Esophagus squamous epithelium (tissue), 5 donors: ENCODE measurements at regions not wholly inside any gene's neighbourhood (a gene's known extent, or its start where the extent isn't known, plus 50 kb on each side); places are given as distances from the start of the nearest gene placed in this dataset.

Source experiments
- DNase-seq: peaks from one replicate; lab custom pipeline; 2025; lab: John Stamatoyannopoulos, UW
- H3K27ac ChIP-seq, 4 donors: fragments of 200-600 bp; sonication (generic); one replicate each; pipeline ENCODE4 v1.5.1; 2016 to 2019; ENCODE audit warnings: mild to moderate bottlenecking in 1 of 4
- H3K27me3 ChIP-seq, 4 donors: fragments of 200-600 bp; sonication (generic); 1 replicate in 3 of 4; 2 replicates in 1 of 4; pipeline versions ENCODE4 v1.5.1 to v1.6.0; 2017 to 2021; ENCODE audit warnings: antibody characterized with exemption in 1 of 4
- H3K36me3 ChIP-seq, 3 donors: fragments of 200-600 bp; sonication (generic); one replicate each; pipeline ENCODE4 v1.5.1; 2016 to 2019
- H3K4me1 ChIP-seq, 3 donors: fragments of 200-600 bp; sonication (generic); one replicate each; pipeline ENCODE4 v1.5.1; 2017 to 2019
- H3K4me3 ChIP-seq, 4 donors: fragments of 200-600 bp; sonication (generic); 1 replicate in 3 of 4; 2 replicates in 1 of 4; pipeline ENCODE4 v1.5.1; 2016 to 2019; ENCODE audit warnings: mild to moderate bottlenecking in 2 of 4, moderate library complexity in 1 of 4
- H3K9me3 ChIP-seq, 3 donors: fragments of 200-600 bp; sonication (generic); one replicate each; pipeline ENCODE4 v1.5.1; 2016 to 2019
- CTCF ChIP-seq, 6 experiments: fragments of 450-650 bp in 4 of 6; fragments of 200-600 bp in 2 of 6; sonication (generic) in 2 of 6; IDR thresholded peaks; one replicate each; pipeline ENCODE4 v1.5.1; 2016 to 2019; ENCODE audit warnings: antibody characterized with exemption in 6 of 6, mild to moderate bottlenecking in 4 of 6, moderate library complexity in 4 of 6
- POLR2A ChIP-seq, 4 donors: fragments of 450-650 bp; IDR thresholded peaks; one replicate each; pipeline ENCODE4 v1.6.1; 2017; ENCODE audit warnings: antibody characterized with exemption in 4 of 4, mild to moderate bottlenecking in 4 of 4, moderate library complexity in 3 of 4
- whole genome bisulfite sequencing, 2 donors: methylation state at CpG; one replicate each; pipeline ENCODE4 v1.1.5; 2018; 5-methylcytosine and 5-hydroxymethylcytosine counted together
- intact Hi-C: fragments of 100-400 bp; cut with DNase I; formaldehyde crosslinking; loops from one replicate; pipeline ENCODE4 v1.15.0; 2022
- donor health status: DM: yes; HTN: yes; CAD: no.

GRCh38 chr11:133746663-133747306 is 98.5 kb downstream of the SPATA19 start:
- Histone ChIP-seq H3K27ac (no peak overlapping the region), H3K4me3 (no peak overlapping the region), H3K36me3 (no peaks in the 10 kb centered on the region), H3K9me3 (no peaks in the 10 kb centered on the region), H3K27me3 (peaks cover 0 to 6% (median 0%) of the 10 kb centered on the region in 4 donors), H3K4me1 (no peaks in the 10 kb centered on the region)
- WGBS, 2 donors = 71 to 73% methylated on average over 7 to 12 of the region's 18 CpGs
- DNase-seq = no peak
- no peak for TF ChIP-seq POLR2A (IDR thresholded peaks at IDR 0.05)
- no peak for TF ChIP-seq CTCF (IDR thresholded peaks at IDR 0.05)
- intact Hi-C loops = no loop called here

- peaks cover 0 to 6% (median 0%) of the 10 kb centered on the region in 4 donors for H3K27me3 ChIP-seq
- no peak overlapping the region for H3K27ac ChIP-seq
- H3K4me1 ChIP-seq = no peaks in the 10 kb centered on the region
- intact Hi-C loops = no loop called here
- H3K4me3 ChIP-seq = no peak overlapping the region
- DNase-seq = no peak
- WGBS, 2 donors = 56 to 57% methylated on average over 4 of the region's 4 CpGs
- no peaks in the 10 kb centered on the region for H3K36me3 ChIP-seq
- TF ChIP-seq CTCF (IDR thresholded peaks at IDR 0.05) = no peak
- TF ChIP-seq POLR2A (IDR thresholded peaks at IDR 0.05) = no peak
- no peaks in the 10 kb centered on the region for H3K9me3 ChIP-seq
These were observed 99.5 kb downstream of the SPATA19 start for GRCh38 chr11:133745791-133746190.

GRCh38 chr11:133742353-133742752 is 103.0 kb downstream of the SPATA19 start:
- intact Hi-C loops = no loop called here
- no peak overlapping the region for H3K4me3 ChIP-seq
- WGBS, 2 donors = 65 to 83% methylated on average over 3 of the region's 3 CpGs
- no peak for TF ChIP-seq POLR2A (IDR thresholded peaks at IDR 0.05)
- TF ChIP-seq CTCF (IDR thresholded peaks at IDR 0.05) = no peak
- no peaks in the 10 kb centered on the region for H3K36me3 ChIP-seq
- H3K9me3 ChIP-seq = no peaks in the 10 kb centered on the region
- H3K27ac ChIP-seq = no peak overlapping the region
- no peaks in the 10 kb centered on the region for H3K4me1 ChIP-seq
- peaks cover 0 to 6% (median 0%) of the 10 kb centered on the region in 4 donors for H3K27me3 ChIP-seq
- DNase-seq = no peak

DNA sequence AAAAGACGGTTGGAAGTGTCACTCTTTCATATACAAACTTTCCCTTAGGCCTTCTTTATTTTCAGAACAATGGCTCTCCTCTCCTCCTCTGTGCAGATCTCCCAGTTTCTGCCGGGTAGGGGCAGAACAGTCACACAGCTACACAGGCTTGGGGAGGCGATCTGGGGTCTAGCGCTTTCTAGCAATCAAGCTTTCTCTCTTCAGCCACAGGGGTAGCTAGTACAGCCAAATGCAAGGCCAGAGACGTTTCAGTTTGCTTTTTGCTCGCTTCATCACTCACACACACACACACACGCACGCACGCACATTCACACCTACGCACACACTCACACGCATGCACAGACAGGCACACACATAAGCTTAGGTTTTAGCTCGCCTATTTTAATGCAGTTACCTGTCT is 104.3 kb downstream of the SPATA19 start:
- TF ChIP-seq CTCF (IDR thresholded peaks at IDR 0.05) (no peak), POLR2A (IDR thresholded peaks at IDR 0.05) (no peak)
- WGBS, 2 donors = 47 to 52% methylated on average over 12 of the region's 12 CpGs
- H3K4me3 ChIP-seq = no peak overlapping the region
- H3K27me3 ChIP-seq = peaks cover 0 to 6% (median 0%) of the 10 kb centered on the region in 4 donors
- H3K27ac ChIP-seq = no peak overlapping the region
- H3K36me3 ChIP-seq = no peaks in the 10 kb centered on the region
- H3K9me3 ChIP-seq = no peaks in the 10 kb centered on the region
- DNase-seq = no peak
- intact Hi-C loops = no loop called here
- H3K4me1 ChIP-seq = no peaks in the 10 kb centered on the region

DNA sequence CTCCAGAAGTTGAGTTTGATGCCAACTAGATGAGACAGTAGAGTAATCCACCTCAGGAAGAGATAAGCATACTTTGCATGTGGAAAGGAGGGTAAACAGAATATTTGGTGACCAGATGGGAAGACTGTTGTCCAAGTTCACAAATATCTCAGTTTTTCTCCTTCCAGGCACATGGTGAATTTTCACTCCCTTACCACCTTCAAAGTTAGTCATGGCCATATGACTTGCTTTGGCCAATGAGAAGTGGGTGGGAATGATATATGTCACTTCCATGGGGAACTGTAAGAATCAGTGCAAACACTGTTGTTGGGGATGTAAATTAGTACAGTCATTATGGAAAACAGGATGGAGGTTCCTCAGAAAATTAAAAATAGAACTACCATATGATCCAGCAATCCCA is 105.8 kb downstream of the SPATA19 start:
- Histone ChIP-seq H3K36me3 (no peaks in the 10 kb centered on the region), H3K9me3 (no peaks in the 10 kb centered on the region), H3K27me3 (peaks cover 0 to 3% (median 0%) of the 10 kb centered on the region in 4 donors), H3K4me3 (no peak overlapping the region), H3K4me1 (no peaks in the 10 kb centered on the region), H3K27ac (no peak overlapping the region)
- TF ChIP-seq CTCF (IDR thresholded peaks at IDR 0.05) = no peak
- TF ChIP-seq POLR2A (IDR thresholded peaks at IDR 0.05) = no peak
- intact Hi-C loops = no loop called here
- DNase-seq = no peak
